NT2/D1 (cell line): ENCODE measurements at regions not wholly inside any gene's neighbourhood (a gene's known extent, or its start where the extent isn't known, plus 50 kb on each side); places are given as distances from the start of the nearest gene placed in this dataset.

Source experiments
- YY1 ChIP-seq: IDR thresholded peaks from 2 replicates; pipeline ENCODE4 v1.6.1; 2011; ENCODE audit not compliant: insufficient read length, insufficient read depth
- ZNF274 ChIP-seq: IDR thresholded peaks from 2 replicates; pipeline ENCODE4 v1.6.1; 2011; ENCODE audit warnings: mild to moderate bottlenecking, low read depth, low read length

GRCh38 chr6:14542670-14543366 is 425.2 kb downstream of the CD83 start:
- TF ChIP-seq ZNF274, result no peak
- no peak for TF ChIP-seq YY1
